ENCODE measurements at regions not wholly inside any gene's neighbourhood (a gene's known extent, or its start where the extent isn't known, plus 50 kb on each side); places are given as distances from the start of the nearest gene placed in this dataset.
"Not testable (repeated sequence)": the region's sequence is repeated elsewhere in the genome, so short reads cannot be mapped to it uniquely, and the experiment has no call there.

DNA sequence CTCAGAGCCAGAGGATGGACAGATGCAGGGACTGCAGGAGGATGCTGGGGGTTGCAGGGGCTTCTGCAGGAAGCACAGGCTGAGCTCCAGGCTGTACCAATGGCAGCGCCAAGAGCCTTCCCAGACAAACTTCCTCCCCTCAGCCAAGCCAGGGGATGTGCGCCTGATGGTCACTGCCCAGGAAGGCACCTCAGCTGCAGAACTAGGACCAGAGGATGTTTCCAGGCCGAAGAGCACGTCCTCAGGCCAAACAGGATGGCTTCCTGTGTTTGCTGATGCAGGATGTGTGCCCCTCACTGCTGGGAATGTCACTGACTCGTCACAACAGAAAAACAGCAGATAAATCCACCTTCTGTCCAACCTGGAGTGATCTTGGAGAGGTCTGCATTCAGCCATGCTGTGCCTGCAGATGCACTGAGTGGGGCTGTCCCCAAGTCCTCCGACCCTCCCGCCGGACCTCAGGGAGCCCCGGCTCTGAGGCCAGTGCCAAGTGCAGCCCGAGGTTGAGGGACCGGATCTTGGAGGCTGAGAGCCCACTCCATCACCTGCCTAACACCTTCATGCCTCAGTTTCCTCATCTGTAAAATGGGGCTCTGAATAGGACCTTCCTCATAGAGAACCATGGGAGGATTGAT lies 152.5 kb upstream of the CHST15 start:
- Histone ChIP-seq H3K36me3 (ENCODE audit: control insufficient read depth, insufficient read depth, low read length) (no peaks in the 10 kb centered on the region), H3K27ac (ENCODE audit: low read length) (no peak overlapping the region), H3K27me3 (ENCODE audit: control insufficient read depth, insufficient read depth, low read length) (peaks cover 2% of the 10 kb centered on the region), H3K4me1 (ENCODE audit: control insufficient read depth, insufficient read depth, low read length) (peaks cover 15% of the 10 kb centered on the region), H3K4me3 (ENCODE audit: low read length) (no peak overlapping the region), H3K9me3 (replicated peaks; ENCODE audit: control insufficient read depth, low read depth, low read length) (no peaks in the 10 kb centered on the region)
- WGBS (ENCODE audit: insufficient coverage) = 73% methylated on average over 6 of the region's 11 CpGs
- DNase-seq = no peak

DNA sequence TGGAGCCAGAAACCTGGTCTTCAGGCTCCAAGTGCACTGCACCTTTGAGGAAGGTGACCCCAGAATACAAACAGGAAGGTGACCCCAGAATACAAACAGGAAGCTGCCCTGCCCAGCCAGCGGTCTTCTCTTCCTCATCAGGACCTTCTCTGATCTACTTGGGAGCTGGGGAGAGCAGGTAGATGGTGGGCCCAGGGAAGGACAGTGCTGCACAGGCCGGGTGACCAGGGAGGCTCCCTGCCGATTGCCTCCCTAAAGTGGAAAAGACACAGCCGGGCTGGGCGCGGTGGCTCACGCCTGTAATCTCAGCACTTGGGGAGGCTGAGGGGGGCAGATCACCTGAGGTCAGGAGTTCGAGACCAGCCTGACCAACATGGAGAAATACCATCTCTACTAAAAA lies 151.8 kb upstream of the CHST15 start:
- 94% methylated on average over 6 of the region's 8 CpGs for WGBS (ENCODE audit: insufficient coverage)
- peaks cover 16% of the 10 kb centered on the region for H3K4me1 ChIP-seq (ENCODE audit: control insufficient read depth, insufficient read depth, low read length)

DNA sequence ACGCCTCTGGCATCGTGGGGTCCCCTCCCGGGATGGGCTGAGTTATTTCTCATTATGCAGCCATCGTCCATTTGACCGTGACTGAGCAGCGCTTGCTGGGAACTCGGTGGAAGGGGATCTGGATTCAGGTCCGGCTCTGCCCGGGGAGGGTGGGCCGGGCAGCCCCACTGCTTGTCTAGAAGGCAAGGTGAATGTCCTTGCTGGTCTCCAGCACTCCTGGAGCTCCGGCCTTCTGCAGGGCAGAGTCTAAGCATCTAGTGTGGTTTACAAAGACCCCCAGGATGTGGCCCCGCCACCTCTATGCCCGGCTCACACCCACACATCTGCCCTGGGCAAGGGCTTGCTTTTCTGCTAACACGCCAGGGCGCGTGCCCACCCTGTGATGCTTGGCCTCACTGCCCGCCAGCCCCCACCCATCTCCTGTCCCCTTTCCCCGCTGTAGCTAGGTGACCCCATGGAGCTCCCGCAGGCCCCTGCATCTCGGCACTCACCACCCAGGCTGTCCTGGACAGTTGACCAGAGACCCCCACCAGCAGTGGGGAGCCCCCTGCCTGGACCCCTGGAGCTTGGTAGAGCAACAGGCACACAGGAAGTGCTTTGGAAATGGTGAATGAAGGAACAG lies 151.0 kb upstream of the CHST15 start:
- peaks cover 2% of the 10 kb centered on the region for H3K27me3 ChIP-seq (ENCODE audit: control insufficient read depth, insufficient read depth, low read length)
- H3K4me1 ChIP-seq (ENCODE audit: control insufficient read depth, insufficient read depth, low read length) = peaks cover 12% of the 10 kb centered on the region
- no peaks in the 10 kb centered on the region for H3K9me3 ChIP-seq (replicated peaks; ENCODE audit: control insufficient read depth, low read depth, low read length)
- 87% methylated on average over 18 of the region's 20 CpGs for WGBS (ENCODE audit: insufficient coverage)
- no peak overlapping the region for H3K27ac ChIP-seq (ENCODE audit: low read length)
- H3K4me3 ChIP-seq (ENCODE audit: low read length) = no peak overlapping the region
- DNase-seq = no peak
- no peaks in the 10 kb centered on the region for H3K36me3 ChIP-seq (ENCODE audit: control insufficient read depth, insufficient read depth, low read length)

More for the DNA sequence above, 151.8 kb upstream of the CHST15 start:
- Histone ChIP-seq H3K9me3 (replicated peaks; ENCODE audit: control insufficient read depth, low read depth, low read length) (no peaks in the 10 kb centered on the region), H3K27ac (ENCODE audit: low read length) (no peak overlapping the region), H3K4me3 (ENCODE audit: low read length) (no peak overlapping the region), H3K36me3 (ENCODE audit: control insufficient read depth, insufficient read depth, low read length) (no peaks in the 10 kb centered on the region), H3K27me3 (ENCODE audit: control insufficient read depth, insufficient read depth, low read length) (peaks cover 2% of the 10 kb centered on the region)
- no peak for DNase-seq

DNA sequence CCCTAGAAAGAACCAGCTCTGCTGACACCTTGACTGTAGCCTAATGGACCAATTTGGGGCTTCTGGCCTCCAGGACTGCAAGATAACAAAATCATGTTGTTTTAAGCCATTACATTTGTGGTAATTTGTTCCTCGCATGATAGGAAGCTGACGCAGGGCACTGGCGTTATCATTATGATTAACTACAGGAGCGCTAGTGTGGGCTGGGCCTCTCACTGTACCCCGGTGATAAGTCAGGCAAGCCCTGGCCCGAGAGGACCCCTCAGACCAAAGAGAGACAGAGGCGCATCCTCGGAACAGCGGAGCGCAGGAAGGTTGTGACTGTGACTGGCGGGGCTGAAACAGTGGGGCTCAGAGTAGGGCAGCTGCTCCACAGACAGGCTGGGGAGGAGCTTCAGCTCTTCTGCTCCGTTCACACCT lies 150.3 kb upstream of the CHST15 start:
- WGBS (ENCODE audit: insufficient coverage) = 74% methylated on average over 12 of the region's 12 CpGs
- H3K9me3 ChIP-seq (replicated peaks; ENCODE audit: control insufficient read depth, low read depth, low read length) = no peaks in the 10 kb centered on the region
- no peak overlapping the region for H3K27ac ChIP-seq (ENCODE audit: low read length)
- peaks cover 2% of the 10 kb centered on the region for H3K27me3 ChIP-seq (ENCODE audit: control insufficient read depth, insufficient read depth, low read length)
- H3K4me1 ChIP-seq (ENCODE audit: control insufficient read depth, insufficient read depth, low read length) = peaks cover 7% of the 10 kb centered on the region
- no peak for DNase-seq
- no peaks in the 10 kb centered on the region for H3K36me3 ChIP-seq (ENCODE audit: control insufficient read depth, insufficient read depth, low read length)
- H3K4me3 ChIP-seq (ENCODE audit: low read length) = no peak overlapping the region

- 82% methylated on average over 5 of the region's 8 CpGs for WGBS (ENCODE audit: insufficient coverage)
- no peak overlapping the region for H3K27ac ChIP-seq (ENCODE audit: low read length)
- no peaks in the 10 kb centered on the region for H3K36me3 ChIP-seq (ENCODE audit: control insufficient read depth, insufficient read depth, low read length)
- H3K9me3 ChIP-seq (replicated peaks; ENCODE audit: control insufficient read depth, low read depth, low read length) = no peaks in the 10 kb centered on the region
- H3K4me3 ChIP-seq (ENCODE audit: low read length) = no peak overlapping the region
- no peak for DNase-seq
- peaks cover 2% of the 10 kb centered on the region for H3K27me3 ChIP-seq (ENCODE audit: control insufficient read depth, insufficient read depth, low read length)
- H3K4me1 ChIP-seq (ENCODE audit: control insufficient read depth, insufficient read depth, low read length) = peaks cover 7% of the 10 kb centered on the region
These were observed 149.4 kb upstream of the CHST15 start for GRCh38 chr10:124242791-124243190.

- Histone ChIP-seq H3K36me3 (ENCODE audit: control insufficient read depth, insufficient read depth, low read length) (no peaks in the 10 kb centered on the region), H3K4me3 (ENCODE audit: low read length) (no peak overlapping the region), H3K27me3 (ENCODE audit: control insufficient read depth, insufficient read depth, low read length) (peaks cover 2% of the 10 kb centered on the region), H3K27ac (ENCODE audit: low read length) (no peak overlapping the region), H3K4me1 (ENCODE audit: control insufficient read depth, insufficient read depth, low read length) (peaks cover 7% of the 10 kb centered on the region), H3K9me3 (replicated peaks; ENCODE audit: control insufficient read depth, low read depth, low read length) (no peaks in the 10 kb centered on the region)
- DNase-seq = no peak
- 58% methylated on average over 2 of the region's 7 CpGs for WGBS (ENCODE audit: insufficient coverage)
These were observed 149.0 kb upstream of the CHST15 start for GRCh38 chr10:124242365-124242764.

DNA sequence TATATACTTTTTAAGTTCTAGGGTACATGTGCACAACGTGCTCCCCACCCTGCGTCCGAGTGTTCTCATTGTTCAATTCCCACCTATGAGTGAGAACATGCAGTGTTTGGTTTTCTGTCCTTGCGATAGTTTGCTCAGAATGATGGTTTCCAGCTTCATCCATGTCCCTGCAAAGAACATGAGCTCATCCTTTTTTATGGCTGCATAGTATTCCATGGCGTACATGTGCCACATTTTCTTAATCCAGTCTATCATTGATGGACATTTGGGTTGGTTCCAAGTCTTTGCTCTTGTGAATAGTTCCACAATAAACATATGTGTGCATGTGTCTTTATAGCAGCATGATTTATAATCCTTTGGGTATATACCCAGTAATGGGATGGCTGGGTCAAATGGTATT lies 148.1 kb upstream of the CHST15 start:
- not testable (repeated sequence) for H3K27me3 ChIP-seq (ENCODE audit: control insufficient read depth, insufficient read depth, low read length); H3K4me1 ChIP-seq (ENCODE audit: control insufficient read depth, insufficient read depth, low read length); H3K27ac ChIP-seq (ENCODE audit: low read length); H3K36me3 ChIP-seq (ENCODE audit: control insufficient read depth, insufficient read depth, low read length); H3K4me3 ChIP-seq (ENCODE audit: low read length); H3K9me3 ChIP-seq (replicated peaks; ENCODE audit: control insufficient read depth, low read depth, low read length); DNase-seq
- no CpG with 5 or more reads among the region's 5 CpGs for WGBS (ENCODE audit: insufficient coverage)

DNA sequence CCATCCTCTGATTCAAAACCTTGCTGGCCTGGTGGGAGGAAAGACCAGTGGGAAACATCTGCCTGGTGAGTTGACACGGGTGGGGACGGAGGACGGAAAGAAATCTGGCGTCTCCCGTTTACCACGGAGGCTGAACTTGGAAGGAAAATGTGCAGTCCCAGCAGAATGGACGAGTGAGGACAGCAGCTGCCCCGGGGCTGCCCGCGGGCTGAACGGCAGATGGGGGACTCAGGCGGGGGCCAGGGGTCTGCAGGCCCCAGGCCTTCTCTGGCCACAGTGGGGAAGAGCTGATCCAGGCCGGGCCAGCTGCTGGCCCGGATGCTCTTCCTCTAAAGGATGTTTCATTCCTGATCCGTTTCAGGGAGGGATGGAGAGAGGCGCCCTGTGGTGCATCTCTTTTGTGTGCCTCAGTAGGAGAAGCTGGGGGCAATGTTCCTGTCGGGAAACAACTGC lies 147.5 kb upstream of the CHST15 start:
- peaks cover 7% of the 10 kb centered on the region for H3K4me1 ChIP-seq (ENCODE audit: control insufficient read depth, insufficient read depth, low read length)
- WGBS (ENCODE audit: insufficient coverage) = 13% methylated on average over 15 of the region's 17 CpGs
- no peaks in the 10 kb centered on the region for H3K36me3 ChIP-seq (ENCODE audit: control insufficient read depth, insufficient read depth, low read length)
- DNase-seq = peak; percentile 68
- H3K9me3 ChIP-seq (replicated peaks; ENCODE audit: control insufficient read depth, low read depth, low read length) = no peaks in the 10 kb centered on the region
- no peaks in the 10 kb centered on the region for H3K27me3 ChIP-seq (ENCODE audit: control insufficient read depth, insufficient read depth, low read length)
- peak overlapping the region; percentile 13 for H3K27ac ChIP-seq (ENCODE audit: low read length)
- H3K4me3 ChIP-seq (ENCODE audit: low read length) = no peak overlapping the region

GRCh38 chr10:124239696-124240095 lies 146.3 kb upstream of the CHST15 start:
- no peaks in the 10 kb centered on the region for H3K27me3 ChIP-seq (ENCODE audit: control insufficient read depth, insufficient read depth, low read length)
- H3K36me3 ChIP-seq (ENCODE audit: control insufficient read depth, insufficient read depth, low read length) = no peaks in the 10 kb centered on the region
- peaks cover 7% of the 10 kb centered on the region for H3K4me1 ChIP-seq (ENCODE audit: control insufficient read depth, insufficient read depth, low read length)
- H3K4me3 ChIP-seq (ENCODE audit: low read length) = no peak overlapping the region
- WGBS (ENCODE audit: insufficient coverage) = 70% methylated on average over 10 of the region's 13 CpGs
- DNase-seq = no peak
- H3K9me3 ChIP-seq (replicated peaks; ENCODE audit: control insufficient read depth, low read depth, low read length) = no peaks in the 10 kb centered on the region
- no peak overlapping the region for H3K27ac ChIP-seq (ENCODE audit: low read length)

- no peaks in the 10 kb centered on the region for H3K27me3 ChIP-seq (ENCODE audit: control insufficient read depth, insufficient read depth, low read length)
- 50% methylated on average over 2 of the region's 2 CpGs for WGBS (ENCODE audit: insufficient coverage)
- no peak overlapping the region for H3K4me3 ChIP-seq (ENCODE audit: low read length)
- DNase-seq = no peak
- H3K27ac ChIP-seq (ENCODE audit: low read length) = no peak overlapping the region
- peaks cover 7% of the 10 kb centered on the region for H3K4me1 ChIP-seq (ENCODE audit: control insufficient read depth, insufficient read depth, low read length)
- H3K9me3 ChIP-seq (replicated peaks; ENCODE audit: control insufficient read depth, low read depth, low read length) = no peaks in the 10 kb centered on the region
- H3K36me3 ChIP-seq (ENCODE audit: control insufficient read depth, insufficient read depth, low read length) = no peaks in the 10 kb centered on the region
These were observed 145.7 kb upstream of the CHST15 start for GRCh38 chr10:124239134-124239533.
